ENCODE measurements at regions not wholly inside any gene's neighbourhood (a gene's known extent, or its start where the extent isn't known, plus 50 kb on each side); places are given as distances from the start of the nearest gene placed in this dataset.

DNA sequence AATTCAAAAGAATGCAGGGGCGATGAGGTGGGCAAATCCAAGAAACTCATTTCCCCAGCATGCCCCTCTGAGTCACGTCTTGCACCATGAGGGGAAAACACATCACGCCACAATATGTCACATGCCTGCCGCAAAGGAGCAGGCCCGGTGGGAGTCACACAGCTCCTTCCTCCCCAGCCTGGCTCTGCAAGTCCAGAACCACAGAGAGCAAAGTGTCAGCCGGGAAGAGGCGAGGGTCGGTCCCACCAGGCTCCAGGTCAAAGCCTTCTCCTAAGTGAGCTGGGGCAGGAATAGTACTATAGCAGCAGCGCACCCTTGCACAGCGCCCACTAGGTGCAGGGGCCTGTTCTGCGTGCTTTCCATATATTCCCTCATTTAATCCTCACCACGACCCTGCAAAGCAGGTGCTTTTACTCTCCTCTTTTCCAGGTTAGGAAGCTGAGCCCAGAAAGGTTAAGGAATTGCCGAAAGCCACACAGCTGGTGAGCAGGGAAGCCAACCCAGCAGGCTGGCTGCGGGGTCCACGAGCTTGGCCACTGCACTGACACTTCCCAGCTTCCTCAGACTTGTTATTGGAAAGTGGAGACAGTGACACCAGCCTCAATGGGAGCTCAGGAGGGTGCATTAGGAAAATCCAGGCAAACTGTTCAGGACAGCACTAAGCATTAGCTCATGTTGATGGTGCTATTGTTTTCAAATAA lies 94.0 kb upstream of the ZMIZ1 start:
- POLR2A ChIA-PET: interaction anchor here (0.6 to 2.1 kb wide), 3 partner anchors 14 to 92 kb away, joined by 3 to 6 read pairs (median 4); no protein-coding TSS in a partner anchor
- H3K27ac Mint-ChIP-seq: peak overlapping the region; percentile 94

DNA sequence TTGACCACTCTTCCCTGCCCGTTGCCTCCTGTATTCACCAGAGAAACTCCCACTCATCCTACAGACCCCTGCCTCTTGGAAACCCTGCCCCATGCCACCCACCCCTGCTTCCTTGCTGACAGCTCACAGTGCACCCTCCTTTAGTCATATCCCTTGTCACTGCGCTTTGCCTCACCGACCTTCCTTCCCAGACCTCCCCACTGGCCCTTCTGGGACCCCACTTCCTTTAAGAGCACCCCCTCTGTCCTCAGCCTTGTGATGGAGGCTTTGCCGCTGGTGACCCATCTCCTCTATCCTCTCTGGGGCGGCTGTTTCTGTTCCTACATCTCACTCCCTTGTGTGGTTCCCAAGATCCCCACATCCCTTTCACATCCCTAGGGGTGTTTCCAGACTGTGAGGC lies 92.8 kb upstream of the ZMIZ1 start:
- Mint-ChIP-seq H3K4me1 (peaks cover 16% of the 10 kb centered on the region), H3K27me3 (peaks cover 3% of the 10 kb centered on the region), H3K36me3 (no peaks in the 10 kb centered on the region)

More for the DNA sequence above, 94.0 kb upstream of the ZMIZ1 start:
- DNase-seq (peak; percentile 55), ATAC-seq (ENCODE audit: low read depth) (peak; percentile 29)
- peaks cover 14% of the 10 kb centered on the region for H3K4me1 Mint-ChIP-seq
- no peaks in the 10 kb centered on the region for H3K36me3 Mint-ChIP-seq
- peaks cover 3% of the 10 kb centered on the region for H3K27me3 Mint-ChIP-seq
- peak overlapping the region; percentile 95 for H3K4me3 Mint-ChIP-seq
- no peaks in the 10 kb centered on the region for H3K9me3 Mint-ChIP-seq

DNA sequence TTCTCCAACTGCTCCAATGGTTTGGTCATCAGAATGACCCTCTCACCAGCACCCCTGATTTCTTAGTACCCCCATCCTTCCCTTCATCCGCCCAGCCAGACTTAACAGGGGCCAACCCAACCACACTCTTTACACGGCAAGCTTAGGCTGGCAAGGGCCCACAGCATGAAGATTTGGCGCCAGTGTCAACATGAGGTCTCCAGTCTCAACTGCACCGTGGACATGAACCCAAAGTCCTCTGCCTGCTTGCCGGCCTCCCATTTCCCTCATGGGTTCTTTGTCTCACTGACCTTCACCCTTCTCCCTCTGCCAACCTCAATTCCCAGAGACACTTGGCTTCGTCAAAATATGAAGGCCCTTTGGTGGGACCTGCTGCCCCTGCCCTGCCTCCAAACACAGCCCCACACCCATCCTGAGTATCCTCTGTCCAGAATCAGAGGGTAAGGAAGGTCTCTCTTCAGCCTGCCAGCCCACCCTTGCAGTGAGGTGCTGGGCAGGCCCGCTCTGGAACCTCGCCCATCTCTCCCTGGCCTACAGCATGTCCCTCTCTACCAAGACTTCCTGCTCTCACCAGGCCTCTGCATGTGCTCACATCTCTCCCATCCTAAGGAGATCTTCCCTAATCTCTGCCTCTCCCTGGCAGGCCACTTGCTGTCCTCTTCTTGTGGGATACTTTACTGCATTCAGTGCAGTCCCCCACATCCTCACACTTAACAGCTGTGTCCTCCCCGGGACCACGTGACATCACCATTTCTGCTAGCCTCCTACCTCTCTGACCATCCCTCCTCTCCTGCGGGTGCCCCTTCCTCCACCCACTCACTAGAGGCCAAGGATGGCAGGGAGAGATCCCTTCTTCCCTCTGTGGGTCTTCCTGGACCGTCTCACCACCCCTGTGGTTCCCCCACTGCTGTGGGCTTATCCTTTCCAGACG lies 91.7 kb upstream of the ZMIZ1 start:
- Mint-ChIP-seq H3K4me1 (peaks cover 26% of the 10 kb centered on the region), H3K36me3 (no peaks in the 10 kb centered on the region), H3K27ac (peak overlapping the region; percentile 54), H3K27me3 (peaks cover 3% of the 10 kb centered on the region), H3K9me3 (no peaks in the 10 kb centered on the region), H3K4me3 (no peak overlapping the region)
- ATAC-seq (ENCODE audit: low read depth): no peak
- POLR2A ChIA-PET: no interaction called here
- no peak for DNase-seq

More for the DNA sequence above, 92.8 kb upstream of the ZMIZ1 start:
- POLR2A ChIA-PET: no interaction called here
- ATAC-seq (ENCODE audit: low read depth) (no peak), DNase-seq (no peak)
- Mint-ChIP-seq H3K4me3 (no peak overlapping the region), H3K9me3 (no peaks in the 10 kb centered on the region), H3K27ac (no peak overlapping the region)

DNA sequence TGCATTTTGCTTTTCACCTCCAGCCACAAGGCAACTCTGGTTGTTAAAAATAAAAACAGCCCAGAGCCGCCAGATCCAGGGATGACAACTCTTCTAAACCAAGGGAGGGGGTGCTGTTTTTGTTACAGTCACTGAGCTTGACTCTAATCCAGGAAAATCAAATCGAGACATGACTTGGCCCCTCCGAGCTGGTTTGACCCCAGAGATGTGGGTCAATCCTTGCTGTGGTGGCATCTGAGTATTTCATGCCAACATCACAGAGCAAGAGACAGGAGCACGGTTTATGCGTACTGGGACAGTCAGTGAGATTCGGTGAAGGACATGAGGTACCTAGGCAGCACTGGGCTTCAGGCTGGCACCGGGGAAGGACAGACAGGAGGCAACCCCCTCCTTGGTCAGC lies 88.8 kb upstream of the ZMIZ1 start:
- no peak overlapping the region for H3K4me3 Mint-ChIP-seq
- H3K27ac Mint-ChIP-seq: no peak overlapping the region
- no peak for DNase-seq
- no peaks in the 10 kb centered on the region for H3K36me3 Mint-ChIP-seq
- no peaks in the 10 kb centered on the region for H3K9me3 Mint-ChIP-seq
- no peak for ATAC-seq (ENCODE audit: low read depth)
- H3K4me1 Mint-ChIP-seq: peaks cover 16% of the 10 kb centered on the region
- POLR2A ChIA-PET: no interaction called here
- H3K27me3 Mint-ChIP-seq: peaks cover 4% of the 10 kb centered on the region

- DNase-seq (no peak), ATAC-seq (ENCODE audit: low read depth) (no peak)
- Mint-ChIP-seq H3K27ac (no peak overlapping the region), H3K27me3 (peaks cover 6% of the 10 kb centered on the region), H3K9me3 (no peaks in the 10 kb centered on the region), H3K4me1 (peaks cover 14% of the 10 kb centered on the region), H3K4me3 (no peak overlapping the region), H3K36me3 (no peaks in the 10 kb centered on the region)
- POLR2A ChIA-PET: no interaction called here
These were observed 88.4 kb upstream of the ZMIZ1 start for GRCh38 chr10:78980354-78980753.

DNA sequence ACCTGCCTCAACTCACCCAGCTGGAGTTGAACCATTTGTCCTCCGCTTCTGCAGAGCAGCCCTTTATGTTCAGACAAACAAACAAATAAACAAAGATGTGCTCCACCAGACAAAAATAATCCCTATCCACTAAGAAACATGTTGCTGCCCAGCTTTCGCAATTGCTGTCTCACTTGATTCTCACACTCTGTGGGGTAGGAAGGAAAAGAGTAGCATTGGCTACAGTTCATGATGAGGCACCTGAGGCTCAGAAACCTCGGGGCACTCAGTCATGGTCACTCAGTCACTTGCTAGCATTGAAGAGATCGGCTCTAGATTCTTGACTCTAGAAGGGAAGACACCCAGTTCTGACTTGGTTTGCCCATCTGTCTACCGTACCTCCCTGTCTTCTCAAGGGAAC lies 88.0 kb upstream of the ZMIZ1 start:
- Mint-ChIP-seq H3K4me3 (no peak overlapping the region), H3K36me3 (no peaks in the 10 kb centered on the region), H3K27ac (no peak overlapping the region), H3K9me3 (no peaks in the 10 kb centered on the region), H3K4me1 (peaks cover 13% of the 10 kb centered on the region), H3K27me3 (peaks cover 4% of the 10 kb centered on the region)
- ATAC-seq (ENCODE audit: low read depth): no peak
- POLR2A ChIA-PET: interaction anchor here (0.9 kb wide), 1 partner anchor 68 kb away, joined by 3 read pairs; no protein-coding TSS in a partner anchor
- no peak for DNase-seq

GRCh38 chr10:78981257-78981969 lies 87.4 kb upstream of the ZMIZ1 start:
- DNase-seq (peak; percentile 46), ATAC-seq (ENCODE audit: low read depth) (peak; percentile 97)
- Mint-ChIP-seq H3K9me3 (no peaks in the 10 kb centered on the region), H3K4me1 (peaks cover 13% of the 10 kb centered on the region), H3K27ac (peak overlapping the region; percentile 76), H3K4me3 (no peak overlapping the region), H3K27me3 (peaks cover 4% of the 10 kb centered on the region), H3K36me3 (no peaks in the 10 kb centered on the region)
- POLR2A ChIA-PET: interaction anchor here (0.7 to 0.9 kb wide), 2 partner anchors 67 to 86 kb away, joined by 3 read pairs; no protein-coding TSS in a partner anchor

DNA sequence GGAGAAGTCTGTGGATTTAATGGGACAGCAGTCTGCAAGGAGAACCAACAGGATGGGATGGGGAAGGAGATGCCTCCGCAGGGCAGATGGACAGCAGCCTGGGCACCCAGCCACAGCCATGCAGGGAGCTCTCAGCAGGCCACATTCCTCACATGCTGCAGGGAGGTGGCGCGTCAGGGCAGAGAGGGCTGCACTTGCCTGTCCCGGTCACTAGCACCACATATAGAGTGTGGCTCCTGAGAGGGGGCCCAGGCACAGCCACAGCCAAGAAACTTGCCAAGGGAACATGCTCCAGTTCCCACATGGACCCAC lies 86.8 kb upstream of the ZMIZ1 start:
- H3K27ac Mint-ChIP-seq: peak overlapping the region; percentile 76
- H3K27me3 Mint-ChIP-seq: peaks cover 2% of the 10 kb centered on the region
- POLR2A ChIA-PET: interaction anchor here (0.7 to 0.9 kb wide), 2 partner anchors 67 to 85 kb away, joined by 3 read pairs; no protein-coding TSS in a partner anchor
- no peak for ATAC-seq (ENCODE audit: low read depth)
- H3K4me1 Mint-ChIP-seq: peaks cover 13% of the 10 kb centered on the region
- H3K36me3 Mint-ChIP-seq: no peaks in the 10 kb centered on the region
- no peaks in the 10 kb centered on the region for H3K9me3 Mint-ChIP-seq
- DNase-seq: no peak
- H3K4me3 Mint-ChIP-seq: no peak overlapping the region

- Mint-ChIP-seq H3K9me3 (no peaks in the 10 kb centered on the region), H3K27ac (no peak overlapping the region), H3K36me3 (no peaks in the 10 kb centered on the region), H3K4me3 (no peak overlapping the region), H3K27me3 (peaks cover 2% of the 10 kb centered on the region), H3K4me1 (peaks cover 13% of the 10 kb centered on the region)
- DNase-seq (no peak), ATAC-seq (ENCODE audit: low read depth) (no peak)
- POLR2A ChIA-PET: no interaction called here
These were observed 86.0 kb upstream of the ZMIZ1 start for GRCh38 chr10:78982726-78983125.

GRCh38 chr10:78983608-78984007 lies 85.2 kb upstream of the ZMIZ1 start:
- POLR2A ChIA-PET: no interaction called here
- Mint-ChIP-seq H3K36me3 (no peaks in the 10 kb centered on the region), H3K9me3 (no peaks in the 10 kb centered on the region), H3K4me3 (no peak overlapping the region), H3K27me3 (peaks cover 2% of the 10 kb centered on the region), H3K4me1 (peaks cover 11% of the 10 kb centered on the region), H3K27ac (no peak overlapping the region)
- DNase-seq (no peak), ATAC-seq (ENCODE audit: low read depth) (no peak)

GRCh38 chr10:78985973-78986818 lies 82.6 kb upstream of the ZMIZ1 start:
- Mint-ChIP-seq H3K9me3 (no peaks in the 10 kb centered on the region), H3K4me3 (no peak overlapping the region), H3K4me1 (peaks cover 7% of the 10 kb centered on the region), H3K27me3 (peaks cover 2% of the 10 kb centered on the region), H3K36me3 (no peaks in the 10 kb centered on the region), H3K27ac (no peak overlapping the region)
- DNase-seq: no peak
- ATAC-seq (ENCODE audit: low read depth): no peak
- POLR2A ChIA-PET: no interaction called here

DNA sequence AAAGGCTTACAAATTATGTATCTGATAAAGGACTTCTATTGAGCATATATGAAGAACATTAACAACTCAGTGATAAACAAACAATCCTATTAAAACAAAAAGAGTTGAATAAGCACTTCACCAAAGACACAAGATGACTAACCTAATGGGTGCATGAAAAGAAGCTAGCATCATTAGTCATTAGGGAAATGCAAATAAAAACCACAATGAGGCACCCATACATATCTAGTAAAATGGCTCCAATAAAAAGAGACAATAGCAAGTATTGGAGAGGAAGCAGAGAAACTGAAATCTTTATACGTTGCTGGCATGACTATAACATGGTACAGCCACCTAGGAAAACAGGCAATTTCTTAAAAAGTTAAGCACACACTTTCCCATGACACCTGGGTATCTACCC lies 77.6 kb upstream of the ZMIZ1 start:
- ATAC-seq (ENCODE audit: low read depth): no peak

More for the DNA sequence above, 77.6 kb upstream of the ZMIZ1 start:
- no peaks in the 10 kb centered on the region for H3K9me3 Mint-ChIP-seq
- no peaks in the 10 kb centered on the region for H3K36me3 Mint-ChIP-seq
- H3K4me3 Mint-ChIP-seq: no peak overlapping the region
- H3K27ac Mint-ChIP-seq: no peak overlapping the region
- H3K4me1 Mint-ChIP-seq: peaks cover 4% of the 10 kb centered on the region
- DNase-seq: no peak
- POLR2A ChIA-PET: no interaction called here
- no peaks in the 10 kb centered on the region for H3K27me3 Mint-ChIP-seq
